GM12873 (cell line): ENCODE measurements at regions not wholly inside any gene's neighbourhood (a gene's known extent, or its start where the extent isn't known, plus 50 kb on each side); places are given as distances from the start of the nearest gene placed in this dataset.

Experiments
- CTCF ChIP-seq: IDR thresholded peaks from 2 replicates; pipeline ENCODE4 v1.5.1; 2012; ENCODE audit warnings: low read depth, mild to moderate bottlenecking, moderate library complexity, low read length, control low read depth; ENCODE audit not compliant: insufficient read depth; ENCODE audit errors: missing control alignments

GRCh38 chr13:89878904-89879303 is 1468.6 kb upstream of the MIR17HG start:
- TF ChIP-seq CTCF = no peak

- no peak for TF ChIP-seq CTCF
Measured at GRCh38 chr13:89880201-89880600, 1467.3 kb upstream of the MIR17HG start.

GRCh38 chr13:89883893-89884448 is 1463.5 kb upstream of the MIR17HG start:
- TF ChIP-seq CTCF = no peak

GRCh38 chr13:89890806-89891205 is 1456.7 kb upstream of the MIR17HG start:
- no peak for TF ChIP-seq CTCF

- TF ChIP-seq CTCF = no peak
Measured at GRCh38 chr13:89891416-89891815, 1456.1 kb upstream of the MIR17HG start.

- no peak for TF ChIP-seq CTCF
Measured at GRCh38 chr13:89897681-89898080, 1449.8 kb upstream of the MIR17HG start.

GRCh38 chr13:89899302-89900103 is 1448.0 kb upstream of the MIR17HG start:
- TF ChIP-seq CTCF = no peak
